ENCODE measurements at regions not wholly inside any gene's neighbourhood (a gene's known extent, or its start where the extent isn't known, plus 50 kb on each side); places are given as distances from the start of the nearest gene placed in this dataset.

- ChIA-PET POLR2A (ENCODE audit: partially characterized antibody) (no interaction called here), CTCF (ENCODE audit: partially characterized antibody) (no interaction called here)
- Histone ChIP-seq H2AK5ac (ENCODE audit: low read depth, low read length) (no peak overlapping the region), H3K36me3 (ENCODE audit: control insufficient read depth in 2 of 4, insufficient read depth in 4 of 4, low read length in 3 of 4) (no peaks in the 10 kb centered on the region; a peak in 3 of 8 replicates), H3K9me3 (ENCODE audit: insufficient read depth in 2 of 2, low read depth in 1 of 2, low read length in 1 of 2) (no peaks in the 10 kb centered on the region), H3K4ac (replicated peaks; ENCODE audit: insufficient read length, low read depth, low read length) (no peak overlapping the region), H3K27ac (ENCODE audit: low read depth, low read length) (no peak overlapping the region), H3K4me2 (ENCODE audit: insufficient read depth in 1 of 2, low read depth in 2 of 2, low read length in 2 of 2) (no peak overlapping the region), H3K9ac (replicated peaks in 1 of 4; ENCODE audit: extremely low read depth in 1 of 4, low read depth in 3 of 4, low read length in 3 of 4) (no peak overlapping the region), H2BK20ac (ENCODE audit: low read length) (no peak overlapping the region), H2BK12ac (ENCODE audit: low read depth, low read length) (no peak overlapping the region), H3K18ac (ENCODE audit: extremely low read depth, low read length) (no peak overlapping the region), H2BK120ac (replicated peaks; ENCODE audit: low read depth, low read length) (no peak overlapping the region), H2BK15ac (ENCODE audit: low read length) (no peak overlapping the region), H4K8ac (ENCODE audit: extremely low read depth, insufficient read depth, low read length) (no peak overlapping the region; the same call in 1 of the 2 replicates), H3K14ac (ENCODE audit: insufficient read length) (no peak overlapping the region), H4K5ac (ENCODE audit: insufficient read length, low read depth, low read length) (no peak overlapping the region), H2AFZ (ENCODE audit: low read length) (no peak overlapping the region), H2BK5ac (ENCODE audit: low read depth, low read length) (no peak overlapping the region), H3K27me3 (replicated peaks in 1 of 4; ENCODE audit: control insufficient read depth in 3 of 4, extremely low read depth in 1 of 4, insufficient read depth in 3 of 4, low read length in 3 of 4) (no peaks in the 10 kb centered on the region), H4K91ac (replicated peaks; ENCODE audit: insufficient read length, low read length) (no peak overlapping the region), H3K23ac (ENCODE audit: insufficient read length) (no peak overlapping the region), H3K79me1 (ENCODE audit: low read depth, low read length) (peaks cover 21% of the 10 kb centered on the region), H3K4me1 (replicated peaks in 1 of 4; ENCODE audit: control insufficient read depth in 3 of 4, insufficient read depth in 4 of 4, low read length in 3 of 4) (no peaks in the 10 kb centered on the region; a peak in 1 of 7 replicates), H4K20me1 (replicated peaks in 1 of 2; ENCODE audit: control insufficient read depth in 1 of 2, insufficient read depth in 2 of 2, low read length in 2 of 2) (peaks cover 7 to 8% of the 10 kb centered on the region in 2 experiments), H3K4me3 (ENCODE audit: extremely low read depth in 1 of 4, insufficient read depth in 2 of 4, low read depth in 3 of 4, low read length in 4 of 4) (no peak overlapping the region), H3K79me2 (ENCODE audit: control insufficient read depth in 1 of 2, insufficient read depth in 2 of 2, low read length in 2 of 2) (peaks cover 0 to 30% of the 10 kb centered on the region in 2 experiments; a peak in 3 of 4 replicates), H3K23me2 (ENCODE audit: low read depth, low read length) (no peaks in the 10 kb centered on the region), H3K56ac (replicated peaks; ENCODE audit: insufficient read length, low read depth, low read length) (no peak overlapping the region)
- 93% methylated on average over 8 of the region's 8 CpGs; no CpG with 5 or more reads in 1 of the 2 experiments for WGBS, 2 experiments (ENCODE audit: extremely low coverage in 1 of 2, insufficient coverage in 1 of 2, insufficient read length in 1 of 2, insufficient replicate concordance in 2 of 2, low coverage in 1 of 2, low lambda C conversion rate in 2 of 2, missing lambda C conversion rate in 1 of 2)
- TF ChIP-seq RAD21 (IDR thresholded peaks at IDR 0.05 in 1 of 2, conservative IDR thresholded peaks at IDR 0.05 in 1 of 2; ENCODE audit: low read depth in 2 of 2, low read length in 2 of 2) (no peak), SP1 (IDR thresholded peaks at IDR 0.05; ENCODE audit: low read depth, low read length) (no peak), TBP (IDR thresholded peaks at IDR 0.05; ENCODE audit: low read depth, low read length) (no peak)
- DNase-seq (ENCODE audit: low read depth in 1 of 2, low spot score in 2 of 2) (no peak), FAIRE-seq (no peak)
Measured at GRCh38 chr11:71188073-71188472, 64.3 kb downstream of the SHANK2 start.

Data from H1 (cell line).